ENCODE measurements at regions not wholly inside any gene's neighbourhood (a gene's known extent, or its start where the extent isn't known, plus 50 kb on each side); places are given as distances from the start of the nearest gene placed in this dataset.

DNA sequence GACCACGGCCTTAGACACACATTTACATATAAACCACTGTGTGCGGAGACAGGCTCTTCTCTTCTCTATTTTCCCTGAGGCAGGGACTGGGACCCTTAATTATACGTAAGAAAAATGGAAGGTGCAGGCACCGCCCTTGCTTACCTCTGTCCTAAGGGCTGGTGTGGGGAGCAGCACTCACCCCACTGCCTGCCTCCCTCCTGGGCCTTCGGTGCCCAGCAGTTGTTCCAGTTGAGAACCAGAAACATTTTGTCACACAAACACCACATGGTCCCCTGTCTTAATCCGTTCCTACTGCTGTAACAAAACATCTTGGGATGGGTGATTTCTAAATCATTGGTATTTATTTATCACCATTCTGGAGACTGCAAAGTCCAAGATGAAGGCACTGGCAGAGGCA, 192.7 kb upstream of the DIO3 start:
- TF ChIP-seq CTCF (IDR thresholded peaks at IDR 0.05) (no peak), EP300 (IDR thresholded peaks at IDR 0.05) (no peak), POLR2A (IDR thresholded peaks at IDR 0.05; ENCODE audit: low read depth) (no peak), POLR2AphosphoS5 (IDR thresholded peaks at IDR 0.05) (no peak)
